IMR-90 (cell line): ENCODE measurements at regions not wholly inside any gene's neighbourhood (a gene's known extent, or its start where the extent isn't known, plus 50 kb on each side); places are given as distances from the start of the nearest gene placed in this dataset.

Source experiments
- ATAC-seq: fragments of 200-7000 bp; cut with Tn5 transposase; 2 replicates; pipeline ENCODE4 v1.9.1; 2020; ENCODE audit warnings: low read depth, mild to moderate bottlenecking, moderate library complexity
- BruUV-seq: library from RNA; stranded (reverse); fragments of 400-500 nt; replicated peaks from 2 replicates; lab custom pipeline; 2021; lab: Mats Ljungman, UMichigan
- CTCF ChIA-PET: fragments of 300-600 bp; formaldehyde crosslinking; extraction: SDS; loops from one replicate; lab custom pipeline; 2021; ENCODE audit warnings: antibody characterized with exemption; lab: Yijun Ruan, JAX
- POLR2A ChIA-PET: fragments of 300-600 bp; sonication (Branson Sonifier 250); formaldehyde crosslinking; loops from one replicate; lab custom pipeline; 2022; ENCODE audit warnings: antibody characterized with exemption; ENCODE audit not compliant: unreplicated experiment; lab: Charles Lee
- DNase-seq: peaks from one replicate; pipeline ENCODE4 v3.0.0; 2013
- H2AFZ ChIP-seq: replicated peaks from 2 replicates; pipeline ENCODE3; 2013; ENCODE audit warnings: low read length, mild to moderate bottlenecking; ENCODE audit not compliant: poor library complexity
- H2AK5ac ChIP-seq: 2 replicates; pipeline ENCODE4 v1.6.1; 2013; ENCODE audit warnings: low read depth, low read length, inconsistent platforms
- H2AK9ac ChIP-seq: replicated peaks from 2 replicates; pipeline ENCODE3; 2013; ENCODE audit warnings: mild to moderate bottlenecking, low read depth, low read length, moderate library complexity; ENCODE audit not compliant: poor library complexity
- H2BK120ac ChIP-seq: 2 replicates; pipeline ENCODE4 v1.6.1; 2013; ENCODE audit warnings: low read depth, low read length, inconsistent platforms
- H2BK15ac ChIP-seq: 3 replicates; pipeline ENCODE4 v1.6.1; 2013; ENCODE audit warnings: low read depth, low read length, inconsistent platforms
- H2BK20ac ChIP-seq: 2 replicates; pipeline ENCODE4 v1.6.1; 2013; ENCODE audit warnings: low read depth, mild to moderate bottlenecking, inconsistent platforms, low read length, moderate library complexity
- H2BK5ac ChIP-seq: 2 replicates; pipeline ENCODE4 v1.6.1; 2013; ENCODE audit warnings: mild to moderate bottlenecking, low read depth, low read length, inconsistent platforms; ENCODE audit not compliant: poor library complexity, severe bottlenecking
- H3K14ac ChIP-seq: replicated peaks from 2 replicates; pipeline ENCODE4 v1.6.1; 2013; ENCODE audit warnings: low read depth, low read length, inconsistent platforms
- H3K18ac ChIP-seq: 2 replicates; pipeline ENCODE4 v1.6.1; 2013; ENCODE audit warnings: low read depth, low read length, control low read depth
- H3K23ac ChIP-seq: 2 replicates; pipeline ENCODE4 v1.6.1; 2013; ENCODE audit warnings: low read depth, low read length, inconsistent platforms
- H3K27ac ChIP-seq: 2 replicates; pipeline ENCODE4 v1.5.1; 2013; ENCODE audit warnings: mild to moderate bottlenecking, control low read depth, low read length; ENCODE audit not compliant: insufficient read depth
- H3K27me3 ChIP-seq: 2 replicates; pipeline ENCODE4 v1.6.1; 2013; ENCODE audit warnings: low read length; ENCODE audit not compliant: control insufficient read depth, insufficient read depth
- H3K36me3 ChIP-seq: 2 replicates; pipeline ENCODE4 v1.6.1; 2013; ENCODE audit warnings: low read length, mixed read lengths; ENCODE audit not compliant: control insufficient read depth, insufficient read depth
- H3K4ac ChIP-seq: 2 replicates; pipeline ENCODE4 v1.6.1; 2013; ENCODE audit warnings: low read depth, low read length, inconsistent platforms
- H3K4me1 ChIP-seq: 2 replicates; pipeline ENCODE4 v1.6.1; 2013; ENCODE audit warnings: low read length, mixed read lengths; ENCODE audit not compliant: control insufficient read depth, insufficient read depth
- H3K4me2 ChIP-seq: 2 replicates; pipeline ENCODE4 v1.6.1; 2013; ENCODE audit warnings: low read depth, mild to moderate bottlenecking, control low read depth, low read length, moderate library complexity
- H3K4me3 ChIP-seq: 2 replicates; pipeline ENCODE4 v1.5.1; 2013; ENCODE audit warnings: low read depth, mild to moderate bottlenecking, control low read depth, low read length, moderate library complexity; ENCODE audit not compliant: insufficient read depth
- H3K56ac ChIP-seq: 2 replicates; pipeline ENCODE4 v1.6.1; 2013; ENCODE audit warnings: low read length, inconsistent platforms; ENCODE audit not compliant: insufficient read depth; ENCODE audit errors: extremely low read depth
- H3K79me1 ChIP-seq, 2 experiments: 2 replicates each; pipeline ENCODE4 v1.6.1; 2013; ENCODE audit warnings: low read length in 2 of 2, inconsistent platforms in 1 of 2, low read depth in 1 of 2
- H3K9ac ChIP-seq: 2 replicates; pipeline ENCODE4 v1.6.1; 2013; ENCODE audit warnings: low read depth, low read length, control low read depth
- H3K9me1 ChIP-seq: 2 replicates; pipeline ENCODE4 v1.6.1; 2013; ENCODE audit warnings: low read length, inconsistent platforms; ENCODE audit not compliant: insufficient read depth
- H3K9me3 ChIP-seq: 2 replicates; pipeline ENCODE4 v1.6.1; 2013; ENCODE audit warnings: low read length; ENCODE audit not compliant: control insufficient read depth, insufficient read depth
- H4K20me1 ChIP-seq: 2 replicates; pipeline ENCODE4 v1.6.1; 2013; ENCODE audit warnings: low read length, inconsistent platforms; ENCODE audit not compliant: insufficient read depth
- H4K5ac ChIP-seq: 2 replicates; pipeline ENCODE4 v1.6.1; 2013; ENCODE audit warnings: mild to moderate bottlenecking, low read depth, low read length, control low read depth
- H4K8ac ChIP-seq, 2 experiments: 2 replicates each; pipeline ENCODE4 v1.6.1; 2013; ENCODE audit warnings: low read depth in 2 of 2, low read length in 2 of 2, control low read depth in 1 of 2, inconsistent platforms in 1 of 2
- H4K91ac ChIP-seq: 2 replicates; pipeline ENCODE4 v1.6.1; 2013; ENCODE audit warnings: low read depth, low read length, inconsistent platforms; ENCODE audit not compliant: insufficient read depth
- BHLHE40 ChIP-seq: fragments of 150-350 bp; IDR thresholded peaks from 2 replicates; pipeline ENCODE4 v1.6.1; 2016; ENCODE audit warnings: mild to moderate bottlenecking, low read depth, low read length
- CEBPB ChIP-seq: IDR thresholded peaks from 2 replicates; pipeline ENCODE4 v1.6.1; 2012; ENCODE audit warnings: low read depth, low read length, improper control_type of control experiment
- CHD1 ChIP-seq: IDR thresholded peaks from 2 replicates; pipeline ENCODE4 v1.6.1; 2012; ENCODE audit warnings: low read depth, low read length, improper control_type of control experiment
- FOS ChIP-seq: fragments of 150-350 bp; IDR thresholded peaks from 2 replicates; pipeline ENCODE4 v1.6.1; 2016; ENCODE audit warnings: low read depth, low read length
- MAFK ChIP-seq: IDR thresholded peaks from 2 replicates; pipeline ENCODE4 v1.6.1; 2012; ENCODE audit warnings: low read depth, low read length, improper control_type of control experiment
- MAZ ChIP-seq: IDR thresholded peaks from 2 replicates; pipeline ENCODE4 v1.6.1; 2012; ENCODE audit warnings: low read depth, mild to moderate bottlenecking, low read length, improper control_type of control experiment, moderate library complexity, borderline replicate concordance
- MXI1 ChIP-seq: IDR thresholded peaks from 2 replicates; pipeline ENCODE4 v1.6.1; 2012; ENCODE audit warnings: low read depth, mild to moderate bottlenecking, low read length, moderate library complexity, borderline replicate concordance
- NFE2L2 ChIP-seq: fragments of 150-350 bp; IDR thresholded peaks from 2 replicates; pipeline ENCODE4 v1.6.1; 2016; ENCODE audit warnings: low read depth, mild to moderate bottlenecking, low read length
- POLR2A ChIP-seq: IDR thresholded peaks from 2 replicates; pipeline ENCODE4 v1.6.1; 2012; ENCODE audit warnings: mild to moderate bottlenecking, low read depth, low read length
- RAD21 ChIP-seq: IDR thresholded peaks from 2 replicates; pipeline ENCODE4 v1.6.1; 2012; ENCODE audit warnings: low read length, improper control_type of control experiment
- RCOR1 ChIP-seq: IDR thresholded peaks from 2 replicates; pipeline ENCODE4 v1.6.1; 2012; ENCODE audit warnings: mild to moderate bottlenecking, low read length, improper control_type of control experiment; ENCODE audit not compliant: insufficient replicate concordance
- RFX5 ChIP-seq: IDR thresholded peaks from 2 replicates; pipeline ENCODE4 v1.8.0; 2012; ENCODE audit warnings: low read depth, mild to moderate bottlenecking, low read length, moderate library complexity
- SMC3 ChIP-seq: fragments of 150-350 bp; IDR thresholded peaks from 2 replicates; pipeline ENCODE4 v1.6.1; 2016; ENCODE audit warnings: low read depth, mild to moderate bottlenecking, antibody characterized with exemption, low read length, moderate library complexity
- WGBS, 2 experiments: methylation state at CpG; one replicate each; pipeline versions ENCODE4 v1.1.5 to v1.1.7; 2013; ENCODE audit warnings: missing lambda C conversion rate in 2 of 2; ENCODE audit not compliant: insufficient read length in 1 of 2; ENCODE audit errors: extremely low coverage in 2 of 2; 5-methylcytosine and 5-hydroxymethylcytosine counted together
- dilution Hi-C: fragments of 300-500 bp; cut with HindIII; formaldehyde crosslinking; loops from one replicate; pipeline ENCODE4 v1.14.3; 2018; ENCODE audit warnings: low sequenced_read_pairs; ENCODE audit not compliant: unreplicated experiment
- in situ Hi-C: fragments of 300-500 bp; cut with MboI; formaldehyde crosslinking; loops from 3 replicates; pipeline ENCODE4 v1.14.3; 2019; ENCODE audit warnings: low sequenced_read_pairs, inconsistent platforms, mixed read lengths
- intact Hi-C: fragments of 100-400 bp; cut with micrococcal nuclease; formaldehyde crosslinking; loops from 2 replicates; pipeline ENCODE4 v1.10.0; 2022
- TF ChIP-seq, protein P1 (sequence below): fragments of 150-350 bp; IDR thresholded peaks from 2 replicates; pipeline ENCODE4 v1.6.1; 2016; ENCODE audit warnings: low read depth, mild to moderate bottlenecking, low read length, moderate library complexity, borderline replicate concordance
- TF ChIP-seq, protein P2 (sequence below): conservative IDR thresholded peaks from 2 replicates; pipeline ENCODE4 v1.5.1; 2012; ENCODE audit warnings: mild to moderate bottlenecking, low read depth, low read length, improper control_type of control experiment
- TF ChIP-seq, protein P3 (sequence below): fragments of 150-350 bp; IDR thresholded peaks from 2 replicates; pipeline ENCODE4 v1.6.1; 2017; ENCODE audit warnings: mild to moderate bottlenecking, antibody characterized with exemption, low read length, low read depth

DNA sequence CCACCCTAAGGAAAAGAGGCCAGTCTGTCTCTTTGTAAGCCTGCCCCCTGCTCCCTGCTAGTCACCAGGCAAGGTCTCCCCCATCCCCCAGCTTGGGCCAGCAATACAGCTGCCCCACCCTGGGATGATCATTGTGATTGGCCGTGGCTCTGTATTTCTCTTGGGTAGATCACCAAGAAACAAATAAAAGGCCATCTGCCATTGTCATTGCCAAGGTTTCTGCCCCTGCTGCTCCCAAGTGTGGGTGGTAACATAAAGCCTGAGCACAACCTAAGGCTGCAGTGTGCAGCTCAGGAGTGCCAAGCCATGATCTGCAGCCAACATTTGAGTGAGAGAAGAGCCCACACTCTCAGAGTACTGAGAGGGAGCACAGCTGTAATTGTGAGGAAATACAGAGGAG is 241.0 kb upstream of the POF1B start:
- intact Hi-C loops: no loop called here

More for the DNA sequence above, 241.0 kb upstream of the POF1B start:
- Histone ChIP-seq H3K79me1 (no peaks in the 10 kb centered on the region), H3K23ac (no peak overlapping the region), H2AK5ac (no peak overlapping the region), H2AFZ (no peak overlapping the region), H3K36me3 (no peaks in the 10 kb centered on the region), H3K9me1 (no peaks in the 10 kb centered on the region), H3K4ac (no peak overlapping the region), H2AK9ac (no peak overlapping the region), H3K4me3 (no peak overlapping the region), H3K27ac (no peak overlapping the region), H2BK15ac (no peak overlapping the region), H4K91ac (no peak overlapping the region), H2BK120ac (no peak overlapping the region), H4K20me1 (no peaks in the 10 kb centered on the region), H3K18ac (no peak overlapping the region), H4K8ac (no peak overlapping the region), H2BK5ac (no peak overlapping the region), H4K5ac (no peak overlapping the region), H3K4me2 (no peak overlapping the region), H3K14ac (no peak overlapping the region), H3K4me1 (no peaks in the 10 kb centered on the region), H3K9ac (no peak overlapping the region), H2BK20ac (no peak overlapping the region), H3K56ac (no peak overlapping the region), H3K27me3 (no peaks in the 10 kb centered on the region), H3K9me3 (no peaks in the 10 kb centered on the region; the same call in 1 of the 2 replicates)
- BruUV-seq: no TSS peak
- no CpG with 5 or more reads among the region's 1 CpG for WGBS, 2 experiments
- DNase-seq: no peak
- POLR2A ChIA-PET: no interaction called here
- CTCF ChIA-PET: no interaction called here
- dilution Hi-C loops (no loop called here), in situ Hi-C loops (loop anchor here (25.0 kb wide), 1 partner anchor 567 kb away; no protein-coding TSS in a partner anchor)
- no peak for ATAC-seq
- no peak for TF ChIP-seq CEBPB
- TF ChIP-seq CHD1: no peak
- no peak for TF ChIP-seq MAZ
- TF ChIP-seq RCOR1: no peak
- no peak for TF ChIP-seq MXI1
- no peak for TF ChIP-seq RAD21
- TF ChIP-seq SMC3: no peak
- no peak for TF ChIP-seq POLR2A
- TF ChIP-seq BHLHE40: no peak
- TF ChIP-seq, protein P1, sequence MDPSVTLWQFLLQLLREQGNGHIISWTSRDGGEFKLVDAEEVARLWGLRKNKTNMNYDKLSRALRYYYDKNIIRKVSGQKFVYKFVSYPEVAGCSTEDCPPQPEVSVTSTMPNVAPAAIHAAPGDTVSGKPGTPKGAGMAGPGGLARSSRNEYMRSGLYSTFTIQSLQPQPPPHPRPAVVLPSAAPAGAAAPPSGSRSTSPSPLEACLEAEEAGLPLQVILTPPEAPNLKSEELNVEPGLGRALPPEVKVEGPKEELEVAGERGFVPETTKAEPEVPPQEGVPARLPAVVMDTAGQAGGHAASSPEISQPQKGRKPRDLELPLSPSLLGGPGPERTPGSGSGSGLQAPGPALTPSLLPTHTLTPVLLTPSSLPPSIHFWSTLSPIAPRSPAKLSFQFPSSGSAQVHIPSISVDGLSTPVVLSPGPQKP: no peak
- no peak for TF ChIP-seq FOS
- no peak for TF ChIP-seq NFE2L2
- TF ChIP-seq RFX5: no peak
- TF ChIP-seq, protein P2, sequence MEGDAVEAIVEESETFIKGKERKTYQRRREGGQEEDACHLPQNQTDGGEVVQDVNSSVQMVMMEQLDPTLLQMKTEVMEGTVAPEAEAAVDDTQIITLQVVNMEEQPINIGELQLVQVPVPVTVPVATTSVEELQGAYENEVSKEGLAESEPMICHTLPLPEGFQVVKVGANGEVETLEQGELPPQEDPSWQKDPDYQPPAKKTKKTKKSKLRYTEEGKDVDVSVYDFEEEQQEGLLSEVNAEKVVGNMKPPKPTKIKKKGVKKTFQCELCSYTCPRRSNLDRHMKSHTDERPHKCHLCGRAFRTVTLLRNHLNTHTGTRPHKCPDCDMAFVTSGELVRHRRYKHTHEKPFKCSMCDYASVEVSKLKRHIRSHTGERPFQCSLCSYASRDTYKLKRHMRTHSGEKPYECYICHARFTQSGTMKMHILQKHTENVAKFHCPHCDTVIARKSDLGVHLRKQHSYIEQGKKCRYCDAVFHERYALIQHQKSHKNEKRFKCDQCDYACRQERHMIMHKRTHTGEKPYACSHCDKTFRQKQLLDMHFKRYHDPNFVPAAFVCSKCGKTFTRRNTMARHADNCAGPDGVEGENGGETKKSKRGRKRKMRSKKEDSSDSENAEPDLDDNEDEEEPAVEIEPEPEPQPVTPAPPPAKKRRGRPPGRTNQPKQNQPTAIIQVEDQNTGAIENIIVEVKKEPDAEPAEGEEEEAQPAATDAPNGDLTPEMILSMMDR: no peak
- TF ChIP-seq, protein P3, sequence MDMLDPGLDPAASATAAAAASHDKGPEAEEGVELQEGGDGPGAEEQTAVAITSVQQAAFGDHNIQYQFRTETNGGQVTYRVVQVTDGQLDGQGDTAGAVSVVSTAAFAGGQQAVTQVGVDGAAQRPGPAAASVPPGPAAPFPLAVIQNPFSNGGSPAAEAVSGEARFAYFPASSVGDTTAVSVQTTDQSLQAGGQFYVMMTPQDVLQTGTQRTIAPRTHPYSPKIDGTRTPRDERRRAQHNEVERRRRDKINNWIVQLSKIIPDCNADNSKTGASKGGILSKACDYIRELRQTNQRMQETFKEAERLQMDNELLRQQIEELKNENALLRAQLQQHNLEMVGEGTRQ: no peak
- no peak for TF ChIP-seq MAFK
